ENCODE measurements at regions not wholly inside any gene's neighbourhood (a gene's known extent, or its start where the extent isn't known, plus 50 kb on each side); places are given as distances from the start of the nearest gene placed in this dataset.
A peak's percentile ranks its signal among the peaks of the same experiment; 100 is the strongest.
"Not testable (repeated sequence)": the region's sequence is repeated elsewhere in the genome, so short reads cannot be mapped to it uniquely, and the experiment has no call there.

GRCh38 chr13:90732049-90732448, 615.4 kb upstream of the MIR17HG start:
- peak; percentile 6 for DNase-seq

GRCh38 chr13:90734497-90734896, 613.0 kb upstream of the MIR17HG start:
- DNase-seq, result not testable (repeated sequence)

- DNase-seq, result no peak
Measured at GRCh38 chr13:90738881-90739280, 608.6 kb upstream of the MIR17HG start.

GRCh38 chr13:90740099-90740498, 607.4 kb upstream of the MIR17HG start:
- DNase-seq, result no peak

GRCh38 chr13:90742381-90742780, 605.1 kb upstream of the MIR17HG start:
- no peak for DNase-seq

GRCh38 chr13:90746230-90746629, 601.3 kb upstream of the MIR17HG start:
- DNase-seq, result no peak

GRCh38 chr13:90750021-90750420, 597.5 kb upstream of the MIR17HG start:
- DNase-seq, result no peak

- DNase-seq, result no peak
Measured at GRCh38 chr13:90751026-90751425, 596.5 kb upstream of the MIR17HG start.

- DNase-seq, result no peak
Measured at GRCh38 chr13:90752070-90752469, 595.4 kb upstream of the MIR17HG start.

- DNase-seq, result no peak
Measured at GRCh38 chr13:90757127-90757680, 590.3 kb upstream of the MIR17HG start.

- no peak for DNase-seq
Measured at GRCh38 chr13:90760639-90761038, 586.8 kb upstream of the MIR17HG start.

GRCh38 chr13:90763476-90764150, 583.9 kb upstream of the MIR17HG start:
- no peak for DNase-seq

- DNase-seq, result no peak
Measured at GRCh38 chr13:90766386-90766902, 581.0 kb upstream of the MIR17HG start.

- DNase-seq, result no peak
Measured at GRCh38 chr13:90768116-90768515, 579.4 kb upstream of the MIR17HG start.

GRCh38 chr13:90769387-90769786, 578.1 kb upstream of the MIR17HG start:
- DNase-seq, result no peak

GRCh38 chr13:90770334-90770733, 577.2 kb upstream of the MIR17HG start:
- DNase-seq, result no peak

GRCh38 chr13:90773681-90774080, 573.8 kb upstream of the MIR17HG start:
- no peak for DNase-seq

- DNase-seq, result no peak
Measured at GRCh38 chr13:90776051-90776748, 571.3 kb upstream of the MIR17HG start.

- no peak for DNase-seq
Measured at GRCh38 chr13:90783273-90783672, 564.2 kb upstream of the MIR17HG start.

GRCh38 chr13:90787007-90787406, 560.5 kb upstream of the MIR17HG start:
- no peak for DNase-seq

GRCh38 chr13:90792335-90792734, 555.2 kb upstream of the MIR17HG start:
- no peak for DNase-seq

- DNase-seq, result no peak
Measured at GRCh38 chr13:90793261-90793820, 554.1 kb upstream of the MIR17HG start.

GRCh38 chr13:90796474-90796873, 551.0 kb upstream of the MIR17HG start:
- DNase-seq, result no peak

GRCh38 chr13:90797335-90797734, 550.2 kb upstream of the MIR17HG start:
- DNase-seq, result no peak

All from NCI-H146 (cell line).